A549 (cell line): ENCODE measurements at regions not wholly inside any gene's neighbourhood (a gene's known extent, or its start where the extent isn't known, plus 50 kb on each side); places are given as distances from the start of the nearest gene placed in this dataset.

Experiments
- ATAC-seq, 2 experiments: fragments of 200-7000 bp in 1 of 2; fragments of >200 bp in 1 of 2; cut with Nextera tagmentation in 1 of 2; cut with Tn5 transposase in 1 of 2; 3 replicates each; pipeline versions ENCODE4 v1.8.0 to v1.9.1; 2018 to 2020; ENCODE audit warnings: mild to moderate bottlenecking in 1 of 2, moderate library complexity in 1 of 2
- CTCF ChIA-PET: fragments of 300-600 bp; sonication (Branson Sonifier 250); formaldehyde crosslinking; extraction: SDS; loops from one replicate; lab custom pipeline; 2021; ENCODE audit warnings: antibody characterized with exemption, inconsistent platforms; lab: Yijun Ruan, JAX
- POLR2A ChIA-PET: fragments of 350-600 bp; formaldehyde crosslinking; extraction: SDS; loops from one replicate; lab custom pipeline; 2021; ENCODE audit warnings: antibody characterized with exemption, inconsistent platforms; lab: Yijun Ruan, JAX
- DNase-seq, 2 experiments: peaks; one replicate each; pipeline versions ENCODE4 v3.0.0 to v3.0.0-alpha.2; 2011 to 2016; ENCODE audit warnings: low read depth in 1 of 2, low spot score in 1 of 2
- FAIRE-seq: peaks from 2 replicates; lab custom pipeline; 2011; peaks lifted over from hg19 to GRCh38; lab: Jason Lieb, UNC
- H3K27ac ChIP-seq, 2 experiments: fragments of >200 bp; sonication (Bioruptor Twin); formaldehyde crosslinking; 3 replicates each; pipeline ENCODE4 v1.5.1; 2016 to 2017
- H3K4me1 ChIP-seq: fragments of >200 bp; sonication (Bioruptor Twin); formaldehyde crosslinking; 3 replicates; pipeline ENCODE4 v1.6.1; 2016
- H3K4me2 ChIP-seq: fragments of >200 bp; sonication (Bioruptor Twin); formaldehyde crosslinking; 3 replicates; pipeline ENCODE4 v1.6.1; 2016
- H3K4me3 ChIP-seq: fragments of >200 bp; sonication (Bioruptor Twin); formaldehyde crosslinking; 3 replicates; pipeline ENCODE4 v1.5.1; 2016
- H3K9me3 ChIP-seq: fragments of >200 bp; sonication (Bioruptor Twin); formaldehyde crosslinking; 3 replicates; pipeline ENCODE4 v1.6.1; 2016
- ATOH8 ChIP-seq: fragments of 250-450 bp; sonication (Bioruptor Pico); IDR thresholded peaks from 2 replicates; pipeline ENCODE4 v1.5.0; 2020; ENCODE audit warnings: low read depth, mild to moderate bottlenecking, moderate library complexity
- CEBPB ChIP-seq, 2 experiments: fragments of >200 bp in 1 of 2; sonication (Bioruptor Twin) in 1 of 2; formaldehyde crosslinking in 1 of 2; IDR thresholded peaks; 2 replicates each; pipeline ENCODE4 v1.6.1; 2012 to 2016
- EHMT2 ChIP-seq: fragments of 200-600 bp; sonication (generic); IDR thresholded peaks from 2 replicates; pipeline ENCODE4 v1.6.1; 2016; ENCODE audit warnings: antibody characterized with exemption, low read depth, mild to moderate bottlenecking, moderate library complexity
- EP300 ChIP-seq, 2 experiments: fragments of >200 bp; sonication (Bioruptor Twin); formaldehyde crosslinking; IDR thresholded peaks; 2 replicates in 1 of 2; 3 replicates in 1 of 2; pipeline ENCODE4 v1.6.1; 2016 to 2017
- HDAC2 ChIP-seq: fragments of 200-600 bp; sonication (generic); IDR thresholded peaks from 2 replicates; pipeline ENCODE4 v1.6.1; 2016
- HMGXB4 ChIP-seq: fragments of 250-450 bp; sonication (Bioruptor Pico); IDR thresholded peaks from 2 replicates; pipeline ENCODE4 v1.5.0; 2021; ENCODE audit warnings: mild to moderate bottlenecking, moderate library complexity, borderline replicate concordance
- JUNB ChIP-seq: fragments of >200 bp; sonication (Bioruptor Twin); formaldehyde crosslinking; IDR thresholded peaks from 2 replicates; pipeline ENCODE4 v1.6.1; 2016
- KDM1A ChIP-seq: fragments of 200-600 bp; sonication (generic); IDR thresholded peaks from 2 replicates; pipeline ENCODE4 v1.6.1; 2016; ENCODE audit warnings: low read depth, mild to moderate bottlenecking
- KDM5A ChIP-seq: fragments of 200-600 bp; sonication (generic); IDR thresholded peaks from 2 replicates; pipeline ENCODE4 v1.6.1; 2016; ENCODE audit warnings: antibody characterized with exemption, mild to moderate bottlenecking
- MAFK ChIP-seq: fragments of 450-650 bp; IDR thresholded peaks from 2 replicates; pipeline ENCODE4 v1.6.1; 2014; ENCODE audit not compliant: partially characterized antibody
- NPAS2 ChIP-seq: fragments of 250-450 bp; sonication (Bioruptor Pico); IDR thresholded peaks from 2 replicates; pipeline ENCODE4 v1.8.0; 2022; ENCODE audit warnings: mild to moderate bottlenecking, moderate library complexity, borderline replicate concordance
- PHF8 ChIP-seq: fragments of 200-600 bp; sonication (generic); IDR thresholded peaks from 2 replicates; pipeline ENCODE4 v1.6.1; 2016; ENCODE audit warnings: low read depth, mild to moderate bottlenecking, antibody characterized with exemption, moderate library complexity, borderline replicate concordance
- POLR2AphosphoS2 ChIP-seq: conservative IDR thresholded peaks from 2 replicates; pipeline ENCODE4 v1.6.1; 2012; ENCODE audit warnings: low read length, improper control_type of control experiment, inconsistent platforms
- RARB ChIP-seq: fragments of 250-450 bp; sonication (Bioruptor Pico); IDR thresholded peaks from 2 replicates; pipeline ENCODE4 v1.8.0; 2021; ENCODE audit warnings: mild to moderate bottlenecking, moderate library complexity
- REST ChIP-seq: fragments of 200-600 bp; sonication (generic); IDR thresholded peaks from 2 replicates; pipeline ENCODE4 v1.6.1; 2016; ENCODE audit warnings: antibody characterized with exemption, mild to moderate bottlenecking, moderate library complexity
- RNF2 ChIP-seq: fragments of 200-600 bp; sonication (generic); IDR thresholded peaks from 2 replicates; pipeline ENCODE4 v1.6.1; 2016; ENCODE audit warnings: low read depth, mild to moderate bottlenecking, antibody characterized with exemption, moderate library complexity, borderline replicate concordance
- TFCP2L1 ChIP-seq: fragments of 250-450 bp; sonication (Bioruptor Pico); IDR thresholded peaks from 2 replicates; pipeline ENCODE4 v1.5.0; 2021; ENCODE audit warnings: mild to moderate bottlenecking
- TP53 ChIP-seq: fragments of 250-450 bp; sonication (Bioruptor Pico); IDR thresholded peaks from 2 replicates; pipeline ENCODE4 v1.5.0; 2021; ENCODE audit warnings: mild to moderate bottlenecking, moderate library complexity
- WGBS: methylation state at CpG from one replicate; pipeline ENCODE4 v1.1.6; 2017; ENCODE audit errors: missing lambda C conversion rate; 5-methylcytosine and 5-hydroxymethylcytosine counted together
- TF ChIP-seq, protein P1 (sequence below): fragments of >200 bp; sonication (Bioruptor Twin); formaldehyde crosslinking; IDR thresholded peaks from 3 replicates; pipeline ENCODE4 v1.6.1; 2016

GRCh38 chr2:145845207-145845894 lies 1325.4 kb upstream of the ZEB2 start:
- no peaks in the 10 kb centered on the region for H3K9me3 ChIP-seq
- POLR2A ChIA-PET: no interaction called here
- FAIRE-seq (no peak), ATAC-seq (no peak), DNase-seq (no peak)
- TF ChIP-seq TFCP2L1 (CRISPR knock-in tag) (no peak), EHMT2 (no peak), CEBPB (IDR thresholded peaks at IDR 0.05) (peak; percentile 11 to 49; a peak in 1 of 4 replicates), EP300 (IDR thresholded peaks at IDR 0.05) (no peak)
- 17% methylated on average over 2 of the region's 2 CpGs for WGBS
- no peak overlapping the region for H3K4me3 ChIP-seq
- no peak overlapping the region for H3K4me2 ChIP-seq
- no peak overlapping the region for H3K27ac ChIP-seq
- H3K4me1 ChIP-seq: no peaks in the 10 kb centered on the region
- CTCF ChIA-PET: no interaction called here

DNA sequence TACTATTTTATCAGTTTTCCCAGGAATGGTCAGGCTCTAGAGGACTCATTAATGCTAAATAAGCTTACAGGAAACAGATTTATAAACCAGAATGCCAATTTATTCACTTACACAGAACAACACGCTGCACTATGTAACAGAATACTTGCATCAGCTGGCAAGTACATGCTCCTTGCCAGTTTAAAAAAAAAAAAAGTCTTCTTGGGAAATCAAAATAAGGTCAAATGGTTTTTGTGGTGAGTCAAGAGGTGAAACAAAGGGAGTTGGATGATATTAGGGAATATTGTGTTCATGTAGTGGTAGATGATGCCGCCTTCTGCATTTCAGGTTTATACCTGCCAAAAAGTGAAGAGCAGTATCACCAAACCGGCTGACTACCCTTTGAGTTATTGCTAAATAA lies 1322.1 kb upstream of the ZEB2 start:
- ATAC-seq (no peak), DNase-seq (no peak), FAIRE-seq (no peak)
- no peaks in the 10 kb centered on the region for H3K9me3 ChIP-seq
- H3K4me1 ChIP-seq: no peaks in the 10 kb centered on the region
- TF ChIP-seq REST (no peak), PHF8 (no peak), RNF2 (no peak), KDM5A (no peak), RARB (CRISPR knock-in tag) (no peak), POLR2AphosphoS2 (no peak)
- TF ChIP-seq, protein P1, sequence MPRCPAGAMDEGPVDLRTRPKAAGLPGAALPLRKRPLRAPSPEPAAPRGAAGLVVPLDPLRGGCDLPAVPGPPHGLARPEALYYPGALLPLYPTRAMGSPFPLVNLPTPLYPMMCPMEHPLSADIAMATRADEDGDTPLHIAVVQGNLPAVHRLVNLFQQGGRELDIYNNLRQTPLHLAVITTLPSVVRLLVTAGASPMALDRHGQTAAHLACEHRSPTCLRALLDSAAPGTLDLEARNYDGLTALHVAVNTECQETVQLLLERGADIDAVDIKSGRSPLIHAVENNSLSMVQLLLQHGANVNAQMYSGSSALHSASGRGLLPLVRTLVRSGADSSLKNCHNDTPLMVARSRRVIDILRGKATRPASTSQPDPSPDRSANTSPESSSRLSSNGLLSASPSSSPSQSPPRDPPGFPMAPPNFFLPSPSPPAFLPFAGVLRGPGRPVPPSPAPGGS: no peak
- H3K27ac ChIP-seq: no peak overlapping the region
- ChIA-PET POLR2A (no interaction called here), CTCF (no interaction called here)
- no peak overlapping the region for H3K4me3 ChIP-seq
- no peak overlapping the region for H3K4me2 ChIP-seq
- 65% methylated on average over 3 of the region's 3 CpGs for WGBS

- ATAC-seq: no peak
Measured at GRCh38 chr2:145836986-145837385, 1317.1 kb upstream of the ZEB2 start.

DNA sequence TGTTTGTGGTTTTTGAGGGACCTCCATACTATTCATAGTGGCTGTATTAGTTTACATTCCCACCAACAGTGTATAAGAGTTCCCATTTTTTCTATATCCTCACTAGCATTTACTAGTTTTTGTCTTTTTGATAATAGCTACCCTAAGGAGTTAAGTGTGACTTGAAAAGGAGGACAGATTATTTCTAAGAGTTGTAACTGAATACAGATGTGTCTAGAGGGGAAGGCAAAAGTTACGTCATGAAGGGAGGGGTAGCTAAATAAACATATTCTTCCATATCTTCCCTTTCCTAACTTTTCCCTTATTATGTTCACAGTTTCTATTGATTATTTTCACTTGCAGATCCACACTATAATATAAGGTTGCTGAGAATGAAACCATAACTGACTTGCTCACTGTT lies 1315.7 kb upstream of the ZEB2 start:
- Histone ChIP-seq H3K9me3 (no peaks in the 10 kb centered on the region), H3K27ac (no peak overlapping the region), H3K4me3 (no peak overlapping the region), H3K4me2 (no peak overlapping the region), H3K4me1 (no peaks in the 10 kb centered on the region)
- ATAC-seq (no peak), DNase-seq (no peak), FAIRE-seq (no peak)
- no peak for TF ChIP-seq NPAS2
- no peak for TF ChIP-seq JUNB
- no peak for TF ChIP-seq HMGXB4 (CRISPR knock-in tag)
- TF ChIP-seq ATOH8 (CRISPR knock-in tag): no peak
- CTCF ChIA-PET: no interaction called here
- POLR2A ChIA-PET: no interaction called here
- 86% methylated on average over 1 of the region's 1 CpG for WGBS

More at GRCh38 chr2:145836986-145837385, 1317.1 kb upstream of the ZEB2 start:
- TF ChIP-seq TP53 (CRISPR knock-in tag) (no peak), MAFK (peak; percentile 56), KDM1A (no peak), HDAC2 (no peak)
- TF ChIP-seq, all 56 proteins: peak for 1
- ChIA-PET CTCF (no interaction called here), POLR2A (no interaction called here)
- DNase-seq (no peak), FAIRE-seq (no peak)
- WGBS: 42% methylated on average over 3 of the region's 3 CpGs
- H3K9me3 ChIP-seq: no peaks in the 10 kb centered on the region
- H3K4me2 ChIP-seq: no peak overlapping the region
- H3K4me3 ChIP-seq: no peak overlapping the region
- no peak overlapping the region for H3K27ac ChIP-seq
- no peaks in the 10 kb centered on the region for H3K4me1 ChIP-seq
